ENCODE measurements at regions not wholly inside any gene's neighbourhood (a gene's known extent, or its start where the extent isn't known, plus 50 kb on each side); places are given as distances from the start of the nearest gene placed in this dataset.

DNA sequence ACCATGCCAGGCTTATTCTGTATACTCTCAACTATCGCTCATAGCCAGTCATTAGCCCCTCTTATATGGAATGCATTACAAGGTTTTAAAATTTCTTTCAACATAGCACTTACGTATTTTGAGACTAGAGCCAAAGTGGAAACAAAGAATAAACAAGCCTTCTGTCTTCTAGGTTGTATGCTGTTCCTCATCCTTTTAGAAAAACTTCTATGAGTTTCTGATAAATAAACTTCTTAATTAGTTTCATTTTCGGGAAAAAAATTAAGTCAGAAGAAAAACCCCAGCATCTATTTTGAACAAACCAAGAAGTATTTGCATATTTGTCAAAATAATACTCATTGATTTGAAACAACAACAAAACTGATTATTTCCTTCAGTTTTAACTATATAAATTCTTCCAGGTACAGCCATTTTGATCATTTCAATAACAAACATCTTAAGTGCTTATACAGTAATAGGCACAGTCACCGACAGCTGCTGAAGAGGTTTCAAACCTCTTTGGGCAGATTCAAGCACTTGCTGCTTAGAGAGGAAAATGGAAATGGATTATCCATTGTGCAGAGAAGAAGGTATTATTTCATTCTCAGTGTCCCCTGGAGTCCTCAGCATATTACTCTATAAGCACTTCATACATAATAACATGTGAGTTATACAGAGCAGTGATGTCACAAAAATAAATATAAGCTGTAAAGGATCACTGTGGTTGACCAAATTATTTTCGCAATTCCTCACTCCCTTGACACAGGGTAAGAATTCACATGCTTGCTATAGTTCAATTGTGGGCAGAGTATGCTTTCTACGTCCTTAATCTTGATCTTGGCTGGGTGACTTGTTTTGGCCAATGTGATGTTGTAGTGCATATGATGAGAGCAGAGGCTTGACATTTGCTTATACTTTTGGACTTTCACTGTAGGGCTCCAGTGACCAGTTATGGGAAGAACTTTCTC is 833.8 kb downstream of the TRIB2 start:
- no peak for DNase-seq
- no peak overlapping the region for H3K4me3 Mint-ChIP-seq
- H3K27ac Mint-ChIP-seq: no peak overlapping the region
- intact Hi-C loops (cut with micrococcal nuclease): no loop called here
- H3K4me1 Mint-ChIP-seq: no peaks in the 10 kb centered on the region
- H3K27me3 Mint-ChIP-seq: no peaks in the 10 kb centered on the region
- no peaks in the 10 kb centered on the region for H3K9me3 Mint-ChIP-seq
- no peaks in the 10 kb centered on the region for H3K36me3 Mint-ChIP-seq (ENCODE audit: low read depth)

DNA sequence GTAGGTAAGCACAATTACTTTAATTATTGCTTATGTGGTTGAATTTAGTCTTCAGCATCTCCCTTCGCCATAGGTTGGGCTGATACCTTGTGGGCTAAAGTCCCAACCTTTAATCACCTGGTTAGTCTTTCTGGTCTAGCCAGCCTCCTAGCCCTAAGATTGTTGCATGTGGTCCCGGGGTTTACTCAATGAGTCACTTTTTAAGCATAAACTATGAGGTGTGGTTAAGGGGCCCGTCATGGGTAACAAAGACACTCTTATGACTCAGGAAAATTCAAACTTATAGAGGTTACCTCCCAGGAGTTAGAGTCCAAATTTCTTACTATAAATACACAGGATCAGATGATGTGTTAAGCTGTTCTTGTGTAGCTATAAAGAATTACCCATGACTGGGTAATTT is 841.6 kb downstream of the TRIB2 start:
- no peak overlapping the region for H3K4me3 Mint-ChIP-seq
- no peaks in the 10 kb centered on the region for H3K27me3 Mint-ChIP-seq
- no peaks in the 10 kb centered on the region for H3K36me3 Mint-ChIP-seq (ENCODE audit: low read depth)
- no peak for DNase-seq
- H3K9me3 Mint-ChIP-seq: no peaks in the 10 kb centered on the region
- no peak overlapping the region for H3K27ac Mint-ChIP-seq
- no peaks in the 10 kb centered on the region for H3K4me1 Mint-ChIP-seq
- intact Hi-C loops (cut with micrococcal nuclease): no loop called here

DNA sequence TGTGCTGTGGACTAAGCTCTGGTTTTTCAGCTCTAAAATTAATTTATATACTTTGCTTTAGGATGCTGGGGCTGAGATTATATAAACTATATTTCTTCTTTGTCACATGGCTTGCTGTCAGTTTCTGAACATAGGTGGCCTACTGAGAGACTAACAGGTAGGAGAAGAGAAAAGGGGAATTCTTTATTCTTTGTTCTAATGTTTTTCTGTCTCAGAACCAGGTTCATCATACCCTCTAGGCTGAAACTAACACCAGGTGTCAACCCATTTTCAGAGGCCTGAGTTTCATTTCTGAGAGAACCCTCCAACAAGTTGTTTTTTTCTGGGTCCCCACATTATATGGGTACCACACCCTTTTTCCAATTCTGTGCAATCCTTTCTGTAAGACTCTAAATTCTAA is 843.6 kb downstream of the TRIB2 start:
- Mint-ChIP-seq H3K27me3 (no peaks in the 10 kb centered on the region), H3K4me3 (no peak overlapping the region), H3K9me3 (no peaks in the 10 kb centered on the region), H3K4me1 (no peaks in the 10 kb centered on the region), H3K36me3 (ENCODE audit: low read depth) (no peaks in the 10 kb centered on the region), H3K27ac (no peak overlapping the region)
- intact Hi-C loops (cut with micrococcal nuclease): no loop called here
- no peak for DNase-seq

DNA sequence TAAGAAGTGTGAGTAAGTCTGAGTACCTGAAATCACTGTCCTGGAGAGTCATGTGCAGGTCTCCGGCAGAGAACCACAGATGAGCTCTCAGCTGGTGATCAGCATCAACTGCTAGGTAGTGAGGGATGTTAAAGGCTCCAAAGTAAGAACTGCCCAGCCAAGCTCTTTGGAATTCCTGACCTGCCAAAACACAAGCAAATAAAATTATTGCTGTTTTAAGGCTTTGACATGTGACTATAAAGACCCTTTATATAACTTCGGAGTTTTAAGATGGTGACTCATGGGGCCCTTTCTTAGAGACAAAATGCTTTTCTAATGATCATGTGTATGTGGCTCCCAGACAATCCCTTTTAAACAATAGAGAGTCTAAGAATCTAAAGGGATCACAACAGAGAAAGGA is 855.7 kb downstream of the TRIB2 start:
- H3K4me3 Mint-ChIP-seq: no peak overlapping the region
- no peak for DNase-seq
- H3K36me3 Mint-ChIP-seq (ENCODE audit: low read depth): no peaks in the 10 kb centered on the region
- no peaks in the 10 kb centered on the region for H3K27me3 Mint-ChIP-seq
- H3K9me3 Mint-ChIP-seq: no peaks in the 10 kb centered on the region
- no peak overlapping the region for H3K27ac Mint-ChIP-seq
- intact Hi-C loops (cut with micrococcal nuclease): no loop called here
- no peaks in the 10 kb centered on the region for H3K4me1 Mint-ChIP-seq

- intact Hi-C loops (cut with micrococcal nuclease): no loop called here
- Mint-ChIP-seq H3K9me3 (no peaks in the 10 kb centered on the region), H3K4me3 (no peak overlapping the region)
These were observed 858.1 kb downstream of the TRIB2 start for GRCh38 chr2:13574831-13575230.

DNA sequence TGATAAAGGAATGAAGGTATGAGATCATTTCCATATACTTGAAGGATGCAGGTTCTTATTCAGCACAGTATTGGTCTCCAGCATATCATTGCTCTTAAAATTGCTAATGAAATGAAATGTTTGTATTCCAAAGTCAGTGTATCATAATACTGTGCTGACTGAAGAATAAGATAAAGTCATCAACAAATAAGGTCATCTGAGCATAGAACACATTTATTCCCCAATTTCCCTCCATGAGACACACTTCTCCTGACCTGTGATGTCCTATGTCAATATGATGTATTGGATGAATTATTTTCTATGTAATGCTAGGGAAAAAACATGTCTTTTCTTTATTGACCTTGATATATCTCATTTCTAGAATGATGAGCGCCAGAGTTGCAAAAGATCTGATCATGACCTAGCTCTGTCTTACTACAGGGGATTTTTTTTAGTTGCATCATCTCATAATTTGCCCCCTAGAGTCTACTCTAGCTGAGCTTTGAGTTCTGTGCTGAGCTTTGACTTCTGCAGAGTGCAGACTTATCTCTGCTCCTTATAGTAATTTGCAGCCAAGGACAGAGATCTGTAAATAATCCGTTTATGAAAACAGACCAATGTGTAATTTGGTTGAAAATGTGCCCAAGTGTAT is 859.8 kb downstream of the TRIB2 start:
- Mint-ChIP-seq H3K4me3 (no peak overlapping the region), H3K9me3 (no peaks in the 10 kb centered on the region), H3K36me3 (ENCODE audit: low read depth) (no peaks in the 10 kb centered on the region), H3K27me3 (no peaks in the 10 kb centered on the region), H3K4me1 (no peaks in the 10 kb centered on the region), H3K27ac (no peak overlapping the region)
- intact Hi-C loops (cut with micrococcal nuclease): no loop called here
- DNase-seq: no peak

More at GRCh38 chr2:13574831-13575230, 858.1 kb downstream of the TRIB2 start:
- no peaks in the 10 kb centered on the region for H3K27me3 Mint-ChIP-seq
- no peak for DNase-seq
- no peaks in the 10 kb centered on the region for H3K36me3 Mint-ChIP-seq (ENCODE audit: low read depth)
- no peak overlapping the region for H3K27ac Mint-ChIP-seq
- no peaks in the 10 kb centered on the region for H3K4me1 Mint-ChIP-seq

GRCh38 chr2:13578547-13578946 is 861.8 kb downstream of the TRIB2 start:
- H3K4me1 Mint-ChIP-seq: no peaks in the 10 kb centered on the region
- DNase-seq: no peak
- peaks cover 3% of the 10 kb centered on the region for H3K9me3 Mint-ChIP-seq
- H3K36me3 Mint-ChIP-seq (ENCODE audit: low read depth): no peaks in the 10 kb centered on the region
- H3K27me3 Mint-ChIP-seq: no peaks in the 10 kb centered on the region
- no peak overlapping the region for H3K27ac Mint-ChIP-seq
- H3K4me3 Mint-ChIP-seq: no peak overlapping the region
- intact Hi-C loops (cut with micrococcal nuclease): no loop called here

GRCh38 chr2:13581471-13581870 is 864.7 kb downstream of the TRIB2 start:
- intact Hi-C loops (cut with micrococcal nuclease): no loop called here
- peaks cover 3% of the 10 kb centered on the region for H3K9me3 Mint-ChIP-seq
- no peak overlapping the region for H3K27ac Mint-ChIP-seq
- no peak for DNase-seq
- H3K4me3 Mint-ChIP-seq: no peak overlapping the region
- H3K4me1 Mint-ChIP-seq: no peaks in the 10 kb centered on the region
- no peaks in the 10 kb centered on the region for H3K27me3 Mint-ChIP-seq
- H3K36me3 Mint-ChIP-seq (ENCODE audit: low read depth): no peaks in the 10 kb centered on the region

DNA sequence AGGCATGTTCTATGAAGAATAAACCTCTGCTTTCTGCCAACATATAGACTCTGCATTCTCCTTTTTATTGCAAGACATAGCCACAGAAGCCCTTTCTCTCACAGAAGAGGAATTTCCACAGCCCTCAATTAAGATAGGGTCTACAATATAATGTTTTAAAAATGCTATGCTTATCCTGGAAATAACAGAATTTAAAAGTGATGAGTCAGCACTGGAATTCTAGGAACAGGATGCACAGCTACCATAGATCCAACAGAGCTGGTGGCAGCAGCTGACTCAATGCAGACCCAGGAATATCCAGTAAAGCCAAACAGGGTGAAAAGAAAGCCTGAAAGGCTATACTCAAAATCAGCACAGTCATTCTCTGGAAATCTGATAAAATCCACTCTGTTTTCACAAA is 866.9 kb downstream of the TRIB2 start:
- Mint-ChIP-seq H3K27ac (no peak overlapping the region), H3K9me3 (peaks cover 3% of the 10 kb centered on the region), H3K4me3 (no peak overlapping the region), H3K4me1 (no peaks in the 10 kb centered on the region), H3K36me3 (ENCODE audit: low read depth) (no peaks in the 10 kb centered on the region), H3K27me3 (no peaks in the 10 kb centered on the region)
- intact Hi-C loops (cut with micrococcal nuclease): no loop called here
- DNase-seq: no peak

DNA sequence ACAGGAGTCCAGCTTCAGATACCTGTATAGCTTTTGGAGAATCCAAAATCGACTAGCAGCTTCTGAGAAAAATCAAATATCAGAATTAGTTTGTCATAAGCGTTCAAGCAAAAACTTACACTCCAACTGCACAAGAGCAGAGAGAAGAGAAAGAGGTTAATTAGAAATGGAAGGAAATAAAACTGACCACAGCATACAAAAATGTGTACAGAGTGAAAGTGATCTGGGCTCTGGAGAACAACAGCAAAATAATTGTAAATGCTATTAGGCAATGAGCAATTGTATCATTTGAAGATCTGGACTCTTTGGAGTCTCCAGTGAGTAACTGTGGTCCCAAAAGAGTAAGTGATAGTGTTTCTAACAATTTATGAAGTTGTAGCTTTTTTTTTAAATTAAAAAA is 867.3 kb downstream of the TRIB2 start:
- no peaks in the 10 kb centered on the region for H3K36me3 Mint-ChIP-seq (ENCODE audit: low read depth)
- no peaks in the 10 kb centered on the region for H3K4me1 Mint-ChIP-seq
- peaks cover 3% of the 10 kb centered on the region for H3K9me3 Mint-ChIP-seq
- DNase-seq: no peak
- intact Hi-C loops (cut with micrococcal nuclease): no loop called here
- H3K27me3 Mint-ChIP-seq: no peaks in the 10 kb centered on the region
- H3K4me3 Mint-ChIP-seq: no peak overlapping the region
- H3K27ac Mint-ChIP-seq: no peak overlapping the region

DNA sequence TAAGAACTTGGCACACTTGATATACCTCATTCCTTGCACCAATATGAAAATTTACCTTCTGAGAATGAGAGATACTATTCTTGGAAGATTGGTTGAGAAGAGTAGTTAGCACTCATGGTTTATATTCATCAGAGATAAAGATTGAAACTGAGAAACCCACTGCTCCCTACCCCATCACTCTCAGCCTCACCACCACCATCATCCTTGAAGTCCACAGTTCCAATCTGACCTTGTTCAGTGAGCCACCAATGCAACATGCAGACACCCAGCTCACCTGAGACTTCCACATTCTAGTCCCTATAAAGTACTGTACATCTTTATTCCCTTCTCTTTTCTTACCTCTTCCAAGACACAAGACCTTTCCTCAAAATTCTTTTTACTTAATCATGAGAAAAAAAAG is 869.0 kb downstream of the TRIB2 start:
- Mint-ChIP-seq H3K4me1 (no peaks in the 10 kb centered on the region), H3K27me3 (no peaks in the 10 kb centered on the region), H3K4me3 (no peak overlapping the region), H3K27ac (no peak overlapping the region), H3K36me3 (ENCODE audit: low read depth) (no peaks in the 10 kb centered on the region), H3K9me3 (peaks cover 3% of the 10 kb centered on the region)
- intact Hi-C loops (cut with micrococcal nuclease): no loop called here
- no peak for DNase-seq

DNA sequence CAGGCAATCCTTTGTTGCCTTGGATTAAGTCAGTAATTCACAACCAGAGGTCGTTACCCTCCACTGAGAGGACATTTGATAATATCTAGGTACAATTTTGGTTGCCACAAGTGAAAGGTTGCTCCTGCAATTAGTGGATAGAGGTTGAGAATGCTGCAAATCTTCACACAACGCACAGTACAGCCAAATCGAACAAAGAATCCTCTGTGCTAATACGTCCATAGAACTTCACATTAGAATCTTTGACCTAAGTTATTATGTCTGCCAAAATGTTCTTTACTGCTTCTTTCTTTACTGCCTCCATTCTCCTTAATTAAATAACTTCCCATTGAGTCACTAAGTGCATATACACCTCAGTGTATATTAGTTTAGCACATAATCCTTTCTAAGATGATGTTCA is 879.5 kb downstream of the TRIB2 start:
- Mint-ChIP-seq H3K36me3 (ENCODE audit: low read depth) (no peaks in the 10 kb centered on the region), H3K9me3 (peaks cover 3% of the 10 kb centered on the region), H3K27me3 (no peaks in the 10 kb centered on the region), H3K4me3 (no peak overlapping the region), H3K4me1 (no peaks in the 10 kb centered on the region), H3K27ac (no peak overlapping the region)
- no peak for DNase-seq
- intact Hi-C loops (cut with micrococcal nuclease): no loop called here

DNA sequence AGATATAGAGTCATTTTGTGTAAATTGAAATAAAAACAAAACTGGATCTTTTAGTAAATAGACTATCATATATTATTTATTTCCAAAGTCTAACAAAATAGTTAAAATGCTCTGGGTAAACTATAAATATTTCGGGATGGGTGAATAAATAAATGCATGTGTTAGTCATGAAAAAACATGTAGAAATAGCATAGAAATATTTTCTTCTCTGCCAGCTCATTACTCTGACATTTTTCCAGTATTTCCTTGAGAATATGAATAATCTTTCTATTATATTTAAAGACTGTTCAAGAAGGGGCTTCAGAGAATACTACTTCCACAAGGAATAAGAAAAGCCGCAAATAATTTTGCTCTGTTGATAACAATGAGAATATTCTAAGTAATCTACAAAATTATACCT is 880.4 kb downstream of the TRIB2 start:
- peaks cover 3% of the 10 kb centered on the region for H3K9me3 Mint-ChIP-seq
- no peak overlapping the region for H3K4me3 Mint-ChIP-seq
- H3K36me3 Mint-ChIP-seq (ENCODE audit: low read depth): no peaks in the 10 kb centered on the region
- intact Hi-C loops (cut with micrococcal nuclease): no loop called here
- H3K27ac Mint-ChIP-seq: no peak overlapping the region
- DNase-seq: no peak
- no peaks in the 10 kb centered on the region for H3K27me3 Mint-ChIP-seq
- H3K4me1 Mint-ChIP-seq: no peaks in the 10 kb centered on the region

GRCh38 chr2:13601506-13601905 is 884.8 kb downstream of the TRIB2 start:
- no peak overlapping the region for H3K27ac Mint-ChIP-seq
- H3K36me3 Mint-ChIP-seq (ENCODE audit: low read depth): no peaks in the 10 kb centered on the region
- no peaks in the 10 kb centered on the region for H3K4me1 Mint-ChIP-seq
- intact Hi-C loops (cut with micrococcal nuclease): no loop called here
- H3K27me3 Mint-ChIP-seq: no peaks in the 10 kb centered on the region
- peaks cover under 1% of the 10 kb centered on the region for H3K9me3 Mint-ChIP-seq
- H3K4me3 Mint-ChIP-seq: no peak overlapping the region
- no peak for DNase-seq
